OCI-LY1 (cell line): ENCODE measurements at regions not wholly inside any gene's neighbourhood (a gene's known extent, or its start where the extent isn't known, plus 50 kb on each side); places are given as distances from the start of the nearest gene placed in this dataset.

Source experiments
- H2AFZ ChIP-seq: fragments of 200-600 bp; sonication (generic), shearing (Covaris generic); 2 replicates; pipeline ENCODE4 v1.6.0; 2014; ENCODE audit warnings: antibody characterized with exemption, mild to moderate bottlenecking, low read length
- H3F3A ChIP-seq: fragments of 200-600 bp; sonication (generic), shearing (Covaris generic); 2 replicates; pipeline ENCODE4 v1.6.0; 2014; ENCODE audit warnings: mild to moderate bottlenecking, antibody characterized with exemption, low read length, moderate library complexity; ENCODE audit not compliant: insufficient read depth
- H3K27ac ChIP-seq: fragments of 200-600 bp; sonication (generic); 2 replicates; pipeline ENCODE4 v1.5.1; 2014; ENCODE audit warnings: low read length, mixed run types, mild to moderate bottlenecking, low read depth; ENCODE audit not compliant: poor library complexity, severe bottlenecking
- H3K27me3 ChIP-seq: fragments of 200-600 bp; sonication (generic); 2 replicates; pipeline ENCODE4 v1.6.0; 2014; ENCODE audit warnings: antibody characterized with exemption, mild to moderate bottlenecking, low read length, moderate library complexity; ENCODE audit not compliant: insufficient read depth
- H3K36me3 ChIP-seq: fragments of 200-600 bp; sonication (generic); 2 replicates; pipeline ENCODE4 v1.6.1; 2014; ENCODE audit warnings: mild to moderate bottlenecking, antibody characterized with exemption, low read length, moderate library complexity, mixed read lengths; ENCODE audit not compliant: insufficient read depth
- H3K4me1 ChIP-seq: fragments of 200-600 bp; sonication (generic); 2 replicates; pipeline ENCODE4 v1.5.1; 2014; ENCODE audit warnings: mild to moderate bottlenecking, low read length, moderate library complexity; ENCODE audit not compliant: insufficient read depth, severe bottlenecking
- H3K4me2 ChIP-seq: fragments of 200-600 bp; sonication (generic), shearing (Covaris generic); 2 replicates; pipeline ENCODE4 v1.6.1; 2014; ENCODE audit warnings: low read length
- H3K4me3 ChIP-seq: fragments of 200-600 bp; sonication (generic); 2 replicates; pipeline ENCODE4 v1.5.1; 2014; ENCODE audit warnings: low read length, low read depth, mild to moderate bottlenecking, mixed read lengths; ENCODE audit not compliant: poor library complexity, severe bottlenecking
- H3K79me2 ChIP-seq: fragments of 200-600 bp; shearing (Covaris generic); 2 replicates; pipeline ENCODE4 v1.6.1; 2016; ENCODE audit warnings: mixed run types, low read length, mixed read lengths; ENCODE audit not compliant: insufficient read depth
- H3K9ac ChIP-seq: fragments of 200-600 bp; sonication (generic), shearing (Covaris generic); 2 replicates; pipeline ENCODE4 v1.6.1; 2014; ENCODE audit warnings: mild to moderate bottlenecking, low read length, mixed read lengths
- H3K9me2 ChIP-seq: fragments of 200-600 bp; sonication (generic), shearing (Covaris generic); 2 replicates; pipeline ENCODE4 v1.6.1; 2014; ENCODE audit warnings: low read depth, mild to moderate bottlenecking, low read length, mixed read lengths
- H3K9me3 ChIP-seq: fragments of 200-600 bp; shearing (Covaris generic); 2 replicates; pipeline ENCODE4 v1.6.1; 2014; ENCODE audit warnings: low read length, mixed read lengths
- H4K20me1 ChIP-seq: fragments of 200-600 bp; sonication (generic), shearing (Covaris generic); 2 replicates; pipeline ENCODE4 v1.6.0; 2016; ENCODE audit warnings: mild to moderate bottlenecking, low read length; ENCODE audit not compliant: insufficient read depth
- EZH2 ChIP-seq: fragments of 200-600 bp; sonication (generic), shearing (Covaris generic); IDR thresholded peaks from 2 replicates; pipeline ENCODE4 v1.8.0; 2017; ENCODE audit warnings: borderline replicate concordance, mixed run types, mild to moderate bottlenecking, antibody characterized with exemption, low read length, moderate library complexity, mixed read lengths
- TF ChIP-seq, protein P1 (sequence below): fragments of 200-600 bp; sonication (generic), shearing (Covaris generic); IDR thresholded peaks from 2 replicates; pipeline ENCODE4 v1.5.1; 2017; ENCODE audit warnings: mild to moderate bottlenecking, antibody characterized with exemption, low read length, moderate library complexity, mixed read lengths

DNA sequence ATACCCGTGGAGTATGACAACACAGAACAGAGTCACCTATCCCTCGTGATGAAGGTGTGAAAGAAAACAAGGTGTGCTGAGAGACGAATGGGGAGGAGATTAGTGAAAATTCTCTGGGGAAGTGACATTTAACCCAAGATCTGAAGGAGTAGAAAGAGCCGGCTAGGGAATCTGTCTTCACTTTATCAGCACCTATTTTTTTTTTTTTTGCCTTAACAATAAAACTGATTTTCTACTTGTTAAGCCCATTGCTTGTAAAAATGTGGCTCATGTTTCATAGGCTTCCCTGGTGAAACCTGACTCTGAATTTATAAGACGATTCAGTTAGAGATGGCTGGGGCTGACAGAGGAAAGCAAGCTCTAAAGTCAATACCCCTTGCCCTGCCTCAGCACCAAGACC, 322.6 kb upstream of the MSX2 start:
- H3K79me2 ChIP-seq: no peaks in the 10 kb centered on the region
- H3K4me2 ChIP-seq: no peak overlapping the region
- no peaks in the 10 kb centered on the region for H3F3A ChIP-seq
- no peak overlapping the region for H3K27ac ChIP-seq
- H2AFZ ChIP-seq: no peak overlapping the region
- H3K9me3 ChIP-seq: no peaks in the 10 kb centered on the region
- TF ChIP-seq EZH2: no peak
- TF ChIP-seq, protein P1, sequence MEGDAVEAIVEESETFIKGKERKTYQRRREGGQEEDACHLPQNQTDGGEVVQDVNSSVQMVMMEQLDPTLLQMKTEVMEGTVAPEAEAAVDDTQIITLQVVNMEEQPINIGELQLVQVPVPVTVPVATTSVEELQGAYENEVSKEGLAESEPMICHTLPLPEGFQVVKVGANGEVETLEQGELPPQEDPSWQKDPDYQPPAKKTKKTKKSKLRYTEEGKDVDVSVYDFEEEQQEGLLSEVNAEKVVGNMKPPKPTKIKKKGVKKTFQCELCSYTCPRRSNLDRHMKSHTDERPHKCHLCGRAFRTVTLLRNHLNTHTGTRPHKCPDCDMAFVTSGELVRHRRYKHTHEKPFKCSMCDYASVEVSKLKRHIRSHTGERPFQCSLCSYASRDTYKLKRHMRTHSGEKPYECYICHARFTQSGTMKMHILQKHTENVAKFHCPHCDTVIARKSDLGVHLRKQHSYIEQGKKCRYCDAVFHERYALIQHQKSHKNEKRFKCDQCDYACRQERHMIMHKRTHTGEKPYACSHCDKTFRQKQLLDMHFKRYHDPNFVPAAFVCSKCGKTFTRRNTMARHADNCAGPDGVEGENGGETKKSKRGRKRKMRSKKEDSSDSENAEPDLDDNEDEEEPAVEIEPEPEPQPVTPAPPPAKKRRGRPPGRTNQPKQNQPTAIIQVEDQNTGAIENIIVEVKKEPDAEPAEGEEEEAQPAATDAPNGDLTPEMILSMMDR: no peak
- no peaks in the 10 kb centered on the region for H3K9me2 ChIP-seq
- no peaks in the 10 kb centered on the region for H3K4me1 ChIP-seq
- H4K20me1 ChIP-seq: no peaks in the 10 kb centered on the region
- H3K9ac ChIP-seq: no peak overlapping the region
- H3K36me3 ChIP-seq: no peaks in the 10 kb centered on the region
- H3K4me3 ChIP-seq: no peak overlapping the region
- H3K27me3 ChIP-seq: peaks cover 4% of the 10 kb centered on the region; the same call in 1 of the 2 replicates

DNA sequence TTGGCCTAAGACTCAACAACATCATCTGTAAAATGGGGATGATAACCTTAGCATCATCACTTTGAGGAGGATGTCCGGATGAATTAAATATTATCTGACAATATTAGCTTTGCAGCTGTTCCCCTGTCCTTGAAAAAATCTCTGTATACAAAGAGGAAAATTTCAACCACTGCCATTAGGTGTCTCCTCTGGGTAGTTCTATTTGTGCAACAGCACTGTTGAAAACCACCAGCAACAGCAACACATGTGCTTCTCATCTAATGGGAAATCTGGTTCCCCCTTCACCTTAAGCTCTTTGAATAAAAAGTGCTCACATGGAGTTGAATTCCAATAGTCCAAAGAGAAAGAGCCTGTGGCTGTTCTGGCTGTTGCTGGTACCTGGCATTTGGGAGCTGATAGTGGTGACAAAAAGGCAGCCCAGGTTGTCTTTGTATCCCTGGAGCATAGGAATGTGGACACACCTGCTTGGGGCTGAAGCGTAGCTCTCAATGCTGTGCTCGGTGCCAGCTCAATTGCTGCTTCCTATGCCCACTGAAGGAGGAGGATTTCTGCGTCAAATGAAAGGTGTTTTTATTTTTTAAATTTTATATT, 322.1 kb upstream of the MSX2 start:
- H3K9ac ChIP-seq: no peak overlapping the region
- H3K4me2 ChIP-seq: no peak overlapping the region
- no peaks in the 10 kb centered on the region for H3K36me3 ChIP-seq
- H3K79me2 ChIP-seq: no peaks in the 10 kb centered on the region
- no peak overlapping the region for H3K4me3 ChIP-seq
- H3K27ac ChIP-seq: no peak overlapping the region
- TF ChIP-seq, protein P1: no peak
- TF ChIP-seq EZH2: no peak
- H3K9me2 ChIP-seq: no peaks in the 10 kb centered on the region
- peaks cover 4% of the 10 kb centered on the region; the same call in 1 of the 2 replicates for H3K27me3 ChIP-seq
- H3K4me1 ChIP-seq: no peaks in the 10 kb centered on the region
- H3K9me3 ChIP-seq: no peaks in the 10 kb centered on the region
- H2AFZ ChIP-seq: no peak overlapping the region
- no peaks in the 10 kb centered on the region for H4K20me1 ChIP-seq
- no peaks in the 10 kb centered on the region for H3F3A ChIP-seq

DNA sequence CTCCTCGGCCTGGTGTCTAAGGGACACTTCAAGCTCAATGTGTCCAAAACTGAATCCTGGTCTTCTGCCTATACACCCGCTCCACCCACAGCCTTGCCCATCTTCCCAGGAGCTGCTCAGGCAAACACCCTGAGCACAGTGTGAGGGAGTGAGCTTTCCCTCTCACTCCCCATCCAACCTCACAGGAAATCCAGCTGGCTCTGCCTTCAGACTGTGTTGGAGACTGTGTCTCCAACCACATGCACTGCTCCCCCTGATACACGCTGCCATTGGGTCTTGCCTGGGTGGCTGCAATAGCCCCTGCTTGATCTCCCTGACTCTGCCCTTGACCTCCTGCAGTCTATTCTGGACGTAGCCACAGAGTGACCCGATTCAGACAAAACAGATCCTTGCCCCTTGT, 319.5 kb upstream of the MSX2 start:
- Histone ChIP-seq H3K4me2 (no peak overlapping the region), H3K9me2 (no peaks in the 10 kb centered on the region), H3K4me3 (no peak overlapping the region), H3K9ac (no peak overlapping the region), H3K27ac (no peak overlapping the region), H3K9me3 (no peaks in the 10 kb centered on the region), H3F3A (no peaks in the 10 kb centered on the region), H3K27me3 (no peaks in the 10 kb centered on the region), H2AFZ (no peak overlapping the region), H3K79me2 (no peaks in the 10 kb centered on the region), H3K4me1 (no peaks in the 10 kb centered on the region), H4K20me1 (no peaks in the 10 kb centered on the region), H3K36me3 (no peaks in the 10 kb centered on the region)
- TF ChIP-seq, protein P1: no peak
- no peak for TF ChIP-seq EZH2
